SU-DHL-6 (cell line): ENCODE measurements at regions not wholly inside any gene's neighbourhood (a gene's known extent, or its start where the extent isn't known, plus 50 kb on each side); places are given as distances from the start of the nearest gene placed in this dataset.

Experiments used
- CTCF ChIP-seq: fragments of 200-600 bp; sonication (generic); IDR thresholded peaks from one replicate; pipeline ENCODE4 v1.5.1; 2017; ENCODE audit warnings: antibody characterized with exemption, mild to moderate bottlenecking, low read length, moderate library complexity; ENCODE audit not compliant: insufficient read depth, poor library complexity, severe bottlenecking
- EZH2phosphoT487 ChIP-seq: fragments of 200-600 bp; sonication (generic), shearing (Covaris generic); conservative IDR thresholded peaks from 2 replicates; pipeline ENCODE4 v1.6.1; 2018; ENCODE audit warnings: mild to moderate bottlenecking, antibody characterized with exemption, low read length, moderate library complexity, mixed read lengths

DNA sequence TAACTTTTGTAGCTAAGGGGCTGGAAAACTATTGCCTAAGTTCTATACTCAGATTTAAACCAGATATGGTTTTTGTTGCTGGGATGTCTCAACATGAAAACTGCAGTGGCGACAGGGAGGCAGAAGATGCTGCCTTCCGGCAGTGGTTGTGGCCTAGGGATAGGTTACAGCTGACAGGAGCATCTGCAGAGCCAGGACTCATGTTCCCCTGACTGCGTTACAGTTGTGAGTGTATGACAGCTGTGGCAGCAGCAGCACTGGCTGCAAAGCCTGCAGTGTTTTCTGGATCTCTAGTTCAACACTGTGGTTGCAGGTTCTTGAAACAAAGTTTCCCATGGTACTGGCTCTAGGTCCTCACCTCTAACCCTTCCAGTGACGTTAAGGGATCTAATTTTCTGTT, 498.8 kb upstream of the CDH18 start:
- TF ChIP-seq CTCF (no peak), EZH2phosphoT487 (no peak)
